Lung (tissue), 11 donors: ENCODE measurements at regions not wholly inside any gene's neighbourhood (a gene's known extent, or its start where the extent isn't known, plus 50 kb on each side); places are given as distances from the start of the nearest gene placed in this dataset.

Experiments used
- ATAC-seq: fragments of 200-7000 bp; cut with Tn5 transposase; one replicate; pipeline ENCODE4 v1.9.1; 2020; ENCODE audit warnings: moderate number of reproducible peaks; ENCODE audit not compliant: insufficient read depth, low FRiP score
- DNase-seq, 3 donors: peaks; one replicate each; pipeline ENCODE4 v3.0.0-alpha.2; 2013 to 2017
- H3K27ac ChIP-seq, 2 donors: one replicate each; pipeline ENCODE4 v1.5.1; 2013; ENCODE audit warnings: mild to moderate bottlenecking in 2 of 2, moderate library complexity in 2 of 2, control low read depth in 1 of 2, inconsistent platforms in 1 of 2, low read depth in 1 of 2, low read length in 1 of 2
- H3K27me3 ChIP-seq, 3 donors: one replicate each; pipeline ENCODE4 v1.5.1; 2013; ENCODE audit warnings: low read length in 2 of 3; ENCODE audit not compliant: control insufficient read depth in 3 of 3, insufficient read depth in 3 of 3
- H3K36me3 ChIP-seq, 4 donors: one replicate each; pipeline ENCODE4 v1.5.1; 2013; ENCODE audit warnings: low read length in 4 of 4, mild to moderate bottlenecking in 1 of 4, moderate library complexity in 1 of 4; ENCODE audit not compliant: control insufficient read depth in 4 of 4, insufficient read depth in 4 of 4
- H3K4me1 ChIP-seq, 5 donors: one replicate each; pipeline ENCODE4 v1.5.1; 2013; ENCODE audit warnings: low read length in 5 of 5, mild to moderate bottlenecking in 2 of 5, moderate library complexity in 1 of 5; ENCODE audit not compliant: control insufficient read depth in 5 of 5, insufficient read depth in 5 of 5
- H3K4me3 ChIP-seq: one replicate; pipeline ENCODE4 v1.5.1; 2013; ENCODE audit warnings: mild to moderate bottlenecking, control low read depth, moderate library complexity
- H3K9ac ChIP-seq, 2 donors: one replicate each; pipeline ENCODE4 v1.5.1; 2013; ENCODE audit warnings: low read length in 2 of 2, control low read depth in 1 of 2; ENCODE audit not compliant: insufficient read depth in 1 of 2
- H3K9me3 ChIP-seq, 4 donors: one replicate each; pipeline ENCODE4 v1.5.1; 2013; ENCODE audit warnings: low read length in 3 of 4, mild to moderate bottlenecking in 1 of 4, moderate library complexity in 1 of 4; ENCODE audit not compliant: control insufficient read depth in 4 of 4, insufficient read depth in 3 of 4
- CTCF ChIP-seq: IDR thresholded peaks from 2 replicates; pipeline ENCODE4 v1.5.1; 2012; ENCODE audit warnings: mild to moderate bottlenecking; ENCODE audit errors: control extremely low read depth, extremely low read depth
- WGBS, 2 donors: extraction: QIAGEN DNeasy Blood & Tissue Kit; methylation state at CpG; one replicate each; pipeline ENCODE4 v1.1.7; 2013; 5-methylcytosine and 5-hydroxymethylcytosine counted together
- donor health status: control.
- donor health status: control.
- donor health status: Bipolar disorder and iron deficiency.
- donor health status: healthy.
- donor health status: DM: yes; HTN: yes; CAD: no.

GRCh38 chr11:110032259-110032658 is 60.9 kb upstream of the ZC3H12C start:
- Histone ChIP-seq H3K36me3 (no peaks in the 10 kb centered on the region), H3K4me3 (no peak overlapping the region), H3K9me3 (no peaks in the 10 kb centered on the region), H3K9ac (no peak overlapping the region), H3K4me1 (no peaks in the 10 kb centered on the region), H3K27me3 (no peaks in the 10 kb centered on the region), H3K27ac (no peak overlapping the region)
- WGBS, 2 donors, result 84 to 88% methylated on average over 5 of the region's 5 CpGs
- TF ChIP-seq CTCF, result no peak
- DNase-seq, result no peak
- no peak for ATAC-seq

DNA sequence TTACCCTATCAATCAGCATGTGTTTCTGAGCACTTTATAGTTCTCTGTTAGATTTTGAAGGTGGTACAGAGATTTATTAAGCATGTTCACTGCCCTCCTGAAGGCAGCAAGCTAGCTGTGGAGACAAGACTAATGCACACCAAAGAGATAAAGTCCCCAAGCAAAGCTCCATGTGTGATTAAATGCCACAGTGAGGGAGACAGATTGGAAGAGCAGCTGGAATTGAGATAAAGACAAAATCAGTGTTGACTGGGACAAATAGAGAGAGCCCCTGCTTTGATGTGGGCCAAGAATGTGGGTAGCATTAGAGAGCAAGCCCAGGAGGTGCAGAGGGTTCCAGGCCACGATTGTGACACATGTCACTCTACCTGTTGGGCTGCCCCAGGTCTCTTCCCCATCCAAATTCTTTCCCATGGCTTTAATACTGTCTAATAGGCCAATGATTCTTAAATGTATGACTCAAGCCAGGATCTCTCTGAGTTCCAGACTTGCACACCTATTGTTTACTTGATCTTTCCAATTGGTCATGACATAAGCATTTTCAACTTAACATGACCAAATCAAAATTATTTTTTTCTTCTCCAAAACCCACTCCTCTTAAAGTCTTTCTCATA is 60.1 kb upstream of the ZC3H12C start:
- H3K36me3 ChIP-seq, result no peaks in the 10 kb centered on the region
- H3K27ac ChIP-seq, result no peak overlapping the region
- 72 to 76% methylated on average over 1 of the region's 1 CpG for WGBS, 2 donors
- DNase-seq (no peak), ATAC-seq (no peak)
- no peaks in the 10 kb centered on the region for H3K9me3 ChIP-seq
- H3K4me1 ChIP-seq, result no peaks in the 10 kb centered on the region
- no peak overlapping the region for H3K4me3 ChIP-seq
- no peak for TF ChIP-seq CTCF
- H3K27me3 ChIP-seq, result no peaks in the 10 kb centered on the region
- no peak overlapping the region for H3K9ac ChIP-seq

- H3K4me1 ChIP-seq, result no peaks in the 10 kb centered on the region
- H3K36me3 ChIP-seq, result no peaks in the 10 kb centered on the region
- no peaks in the 10 kb centered on the region for H3K9me3 ChIP-seq
- no peak overlapping the region for H3K27ac ChIP-seq
- no peak for TF ChIP-seq CTCF
- 73 to 78% methylated on average over 4 of the region's 4 CpGs for WGBS, 2 donors
- no peak overlapping the region for H3K4me3 ChIP-seq
- DNase-seq, result no peak
- no peak for ATAC-seq
- no peak overlapping the region for H3K9ac ChIP-seq
- no peaks in the 10 kb centered on the region for H3K27me3 ChIP-seq
Observed at GRCh38 chr11:110034806-110035205, 58.4 kb upstream of the ZC3H12C start.

DNA sequence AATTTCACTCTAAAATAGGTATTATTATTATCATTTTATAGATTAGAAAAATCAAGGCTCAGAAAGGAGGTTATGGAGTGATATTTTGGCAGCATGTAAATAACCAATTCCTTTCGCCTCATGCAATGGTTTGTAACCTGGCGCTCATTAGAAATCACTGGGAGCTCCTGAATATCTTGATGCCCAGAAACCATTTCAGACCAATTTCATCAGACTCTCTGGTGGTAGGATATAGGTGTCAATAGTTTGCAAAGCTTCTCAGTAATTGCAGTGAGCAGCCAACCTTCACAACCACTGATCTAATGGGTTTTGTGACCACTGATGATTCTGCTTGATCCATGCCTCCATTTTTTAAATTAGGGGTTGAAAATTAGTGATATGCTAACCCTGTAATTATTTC is 57.8 kb upstream of the ZC3H12C start:
- no peak for ATAC-seq
- H3K27me3 ChIP-seq, result no peaks in the 10 kb centered on the region

More for the DNA sequence above, 57.8 kb upstream of the ZC3H12C start:
- Histone ChIP-seq H3K36me3 (no peaks in the 10 kb centered on the region), H3K27ac (no peak overlapping the region), H3K9me3 (no peaks in the 10 kb centered on the region), H3K4me3 (no peak overlapping the region), H3K4me1 (no peaks in the 10 kb centered on the region), H3K9ac (no peak overlapping the region)
- WGBS, 2 donors, result 50 to 96% methylated on average over 2 of the region's 2 CpGs
- no peak for DNase-seq
- TF ChIP-seq CTCF, result no peak
